ENCODE measurements at regions not wholly inside any gene's neighbourhood (a gene's known extent, or its start where the extent isn't known, plus 50 kb on each side); places are given as distances from the start of the nearest gene placed in this dataset.

DNA sequence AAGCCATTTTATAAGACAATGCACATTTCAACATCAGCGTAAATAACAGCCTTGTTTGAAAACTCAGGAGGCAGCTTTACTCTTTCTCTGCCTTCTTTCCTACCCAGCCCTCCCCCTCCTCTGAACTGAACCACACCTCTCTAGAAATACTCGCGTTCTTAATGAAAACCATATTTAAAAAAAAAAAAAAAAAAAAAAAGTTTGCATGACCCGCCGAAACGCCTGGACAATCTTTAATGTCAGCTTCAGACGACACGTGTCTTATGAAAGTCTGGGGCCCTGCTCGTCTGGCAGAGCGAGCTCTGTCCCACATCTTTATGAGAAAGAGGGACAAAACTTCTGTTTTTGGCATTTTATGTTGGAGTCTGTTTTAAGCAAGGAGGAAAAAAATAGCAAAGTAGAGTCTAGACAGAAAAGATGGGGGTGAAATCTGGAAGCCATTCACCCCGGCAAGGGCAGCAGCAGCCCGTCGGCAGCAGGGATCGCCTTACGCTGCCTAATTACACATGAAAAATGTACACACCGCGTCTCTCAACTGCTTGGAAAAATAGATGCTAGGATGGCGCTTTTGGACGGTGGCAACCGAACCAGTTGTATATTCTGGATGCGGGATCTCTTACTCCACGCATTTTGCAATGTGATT is 130.4 kb upstream of the ETS2 start:
- no peak overlapping the region for H2AFZ ChIP-seq (ENCODE audit: low read depth)
- H3K79me2 ChIP-seq (ENCODE audit: insufficient read depth, low read depth), result no peaks in the 10 kb centered on the region
- H3K4me2 ChIP-seq, result no peak overlapping the region
- no peak overlapping the region for H3K27ac ChIP-seq
- TF ChIP-seq, protein P1, sequence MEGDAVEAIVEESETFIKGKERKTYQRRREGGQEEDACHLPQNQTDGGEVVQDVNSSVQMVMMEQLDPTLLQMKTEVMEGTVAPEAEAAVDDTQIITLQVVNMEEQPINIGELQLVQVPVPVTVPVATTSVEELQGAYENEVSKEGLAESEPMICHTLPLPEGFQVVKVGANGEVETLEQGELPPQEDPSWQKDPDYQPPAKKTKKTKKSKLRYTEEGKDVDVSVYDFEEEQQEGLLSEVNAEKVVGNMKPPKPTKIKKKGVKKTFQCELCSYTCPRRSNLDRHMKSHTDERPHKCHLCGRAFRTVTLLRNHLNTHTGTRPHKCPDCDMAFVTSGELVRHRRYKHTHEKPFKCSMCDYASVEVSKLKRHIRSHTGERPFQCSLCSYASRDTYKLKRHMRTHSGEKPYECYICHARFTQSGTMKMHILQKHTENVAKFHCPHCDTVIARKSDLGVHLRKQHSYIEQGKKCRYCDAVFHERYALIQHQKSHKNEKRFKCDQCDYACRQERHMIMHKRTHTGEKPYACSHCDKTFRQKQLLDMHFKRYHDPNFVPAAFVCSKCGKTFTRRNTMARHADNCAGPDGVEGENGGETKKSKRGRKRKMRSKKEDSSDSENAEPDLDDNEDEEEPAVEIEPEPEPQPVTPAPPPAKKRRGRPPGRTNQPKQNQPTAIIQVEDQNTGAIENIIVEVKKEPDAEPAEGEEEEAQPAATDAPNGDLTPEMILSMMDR (conservative IDR thresholded peaks at IDR 0.05; ENCODE audit: low read depth, low read length), result no peak
- H3K36me3 ChIP-seq (ENCODE audit: insufficient read depth), result no peaks in the 10 kb centered on the region
- H4K20me1 ChIP-seq (ENCODE audit: insufficient read depth), result no peaks in the 10 kb centered on the region
- no peak overlapping the region for H3K4me3 ChIP-seq (IDR thresholded peaks at IDR 0.05; ENCODE audit: insufficient read depth, low read depth, low read length)
- no peak overlapping the region for H3K9ac ChIP-seq
- no peaks in the 10 kb centered on the region for H3K27me3 ChIP-seq (ENCODE audit: insufficient read depth, low read depth)
- peaks cover 3% of the 10 kb centered on the region for H3K4me1 ChIP-seq (ENCODE audit: low read depth, poor library complexity, severe bottlenecking)

DNA sequence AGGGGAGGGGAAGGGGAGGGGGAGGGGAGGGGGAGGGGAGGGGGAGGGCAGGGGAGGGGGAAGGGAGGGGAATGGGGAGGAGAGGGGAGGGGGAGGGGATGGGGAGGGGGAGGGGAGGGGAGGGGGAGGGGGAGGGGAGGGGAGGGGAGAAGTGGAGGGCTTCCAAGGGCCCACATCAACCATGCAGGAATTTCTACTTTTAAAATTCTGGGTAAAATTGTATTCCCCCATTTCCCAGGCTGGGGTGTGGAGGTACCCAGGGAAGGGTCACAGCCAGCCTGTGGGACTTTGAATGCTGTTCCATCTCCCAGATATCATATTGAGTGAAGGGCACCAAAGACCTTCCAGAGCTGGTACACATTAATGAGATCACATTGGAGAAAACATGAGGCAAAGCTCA is 126.9 kb upstream of the ETS2 start:
- Histone ChIP-seq H2AFZ (ENCODE audit: low read depth) (no peak overlapping the region), H3K27ac (no peak overlapping the region), H3K9ac (no peak overlapping the region), H3K4me3 (IDR thresholded peaks at IDR 0.05; ENCODE audit: insufficient read depth, low read depth, low read length) (no peak overlapping the region), H3K79me2 (ENCODE audit: insufficient read depth, low read depth) (no peaks in the 10 kb centered on the region), H3K36me3 (ENCODE audit: insufficient read depth) (no peaks in the 10 kb centered on the region), H4K20me1 (ENCODE audit: insufficient read depth) (no peaks in the 10 kb centered on the region), H3K4me1 (ENCODE audit: low read depth, poor library complexity, severe bottlenecking) (peaks cover 3% of the 10 kb centered on the region), H3K4me2 (no peak overlapping the region), H3K27me3 (ENCODE audit: insufficient read depth, low read depth) (no peaks in the 10 kb centered on the region)
- TF ChIP-seq, protein P1 (conservative IDR thresholded peaks at IDR 0.05; ENCODE audit: low read depth, low read length), result no peak

DNA sequence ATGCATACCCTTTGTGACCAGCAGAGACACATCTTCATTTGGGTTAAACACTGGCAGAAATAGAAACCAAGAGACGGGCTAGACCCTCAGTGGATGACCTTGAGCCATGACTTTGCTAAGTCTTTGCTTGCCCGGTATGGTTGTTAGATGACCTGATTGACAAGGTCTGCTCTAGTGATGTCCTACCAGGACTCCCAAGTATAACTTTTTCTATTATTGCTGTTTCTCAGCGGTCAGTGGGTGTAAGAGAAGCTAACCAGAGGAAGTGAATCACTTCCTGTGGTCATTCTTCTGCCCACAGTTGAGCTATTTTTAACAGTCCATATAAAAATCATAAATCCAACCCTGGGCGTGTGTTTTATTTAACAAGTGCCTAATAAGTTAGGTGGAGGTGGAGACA is 126.2 kb upstream of the ETS2 start:
- Histone ChIP-seq H3K9ac (no peak overlapping the region), H4K20me1 (ENCODE audit: insufficient read depth) (no peaks in the 10 kb centered on the region), H3K79me2 (ENCODE audit: insufficient read depth, low read depth) (no peaks in the 10 kb centered on the region), H3K4me1 (ENCODE audit: low read depth, poor library complexity, severe bottlenecking) (peaks cover 3% of the 10 kb centered on the region), H2AFZ (ENCODE audit: low read depth) (no peak overlapping the region), H3K27ac (no peak overlapping the region), H3K36me3 (ENCODE audit: insufficient read depth) (no peaks in the 10 kb centered on the region), H3K4me3 (IDR thresholded peaks at IDR 0.05; ENCODE audit: insufficient read depth, low read depth, low read length) (no peak overlapping the region), H3K4me2 (no peak overlapping the region), H3K27me3 (ENCODE audit: insufficient read depth, low read depth) (no peaks in the 10 kb centered on the region)
- TF ChIP-seq, protein P1 (conservative IDR thresholded peaks at IDR 0.05; ENCODE audit: low read depth, low read length), result no peak

DNA sequence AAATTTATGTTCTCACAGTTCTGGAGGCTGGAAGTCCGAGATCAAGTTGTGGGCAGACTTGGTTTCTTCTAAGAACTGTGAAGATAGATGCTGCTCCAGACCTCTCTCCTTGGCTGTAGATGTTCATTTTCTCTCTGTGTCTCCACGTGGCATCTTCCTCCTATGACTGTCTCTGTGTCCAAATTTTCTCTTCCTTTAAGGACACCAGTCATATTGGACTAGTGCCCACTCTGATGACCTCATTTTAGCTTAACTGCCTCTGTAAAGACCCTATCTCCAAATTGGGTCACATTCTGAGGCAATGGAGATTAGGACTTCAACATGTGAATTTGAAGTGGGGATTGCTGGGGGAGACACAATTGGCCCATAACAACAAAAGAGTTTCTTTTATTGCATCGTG is 125.3 kb upstream of the ETS2 start:
- Histone ChIP-seq H3K79me2 (ENCODE audit: insufficient read depth, low read depth) (no peaks in the 10 kb centered on the region), H2AFZ (ENCODE audit: low read depth) (no peak overlapping the region), H3K9ac (no peak overlapping the region), H4K20me1 (ENCODE audit: insufficient read depth) (no peaks in the 10 kb centered on the region), H3K4me2 (no peak overlapping the region), H3K27ac (no peak overlapping the region), H3K27me3 (ENCODE audit: insufficient read depth, low read depth) (no peaks in the 10 kb centered on the region), H3K4me3 (IDR thresholded peaks at IDR 0.05; ENCODE audit: insufficient read depth, low read depth, low read length) (no peak overlapping the region), H3K36me3 (ENCODE audit: insufficient read depth) (no peaks in the 10 kb centered on the region), H3K4me1 (ENCODE audit: low read depth, poor library complexity, severe bottlenecking) (peaks cover 3% of the 10 kb centered on the region)
- TF ChIP-seq, protein P1 (conservative IDR thresholded peaks at IDR 0.05; ENCODE audit: low read depth, low read length), result no peak

Data from KMS-11 (cell line).